ENCODE measurements at regions not wholly inside any gene's neighbourhood (a gene's known extent, or its start where the extent isn't known, plus 50 kb on each side); places are given as distances from the start of the nearest gene placed in this dataset.

DNA sequence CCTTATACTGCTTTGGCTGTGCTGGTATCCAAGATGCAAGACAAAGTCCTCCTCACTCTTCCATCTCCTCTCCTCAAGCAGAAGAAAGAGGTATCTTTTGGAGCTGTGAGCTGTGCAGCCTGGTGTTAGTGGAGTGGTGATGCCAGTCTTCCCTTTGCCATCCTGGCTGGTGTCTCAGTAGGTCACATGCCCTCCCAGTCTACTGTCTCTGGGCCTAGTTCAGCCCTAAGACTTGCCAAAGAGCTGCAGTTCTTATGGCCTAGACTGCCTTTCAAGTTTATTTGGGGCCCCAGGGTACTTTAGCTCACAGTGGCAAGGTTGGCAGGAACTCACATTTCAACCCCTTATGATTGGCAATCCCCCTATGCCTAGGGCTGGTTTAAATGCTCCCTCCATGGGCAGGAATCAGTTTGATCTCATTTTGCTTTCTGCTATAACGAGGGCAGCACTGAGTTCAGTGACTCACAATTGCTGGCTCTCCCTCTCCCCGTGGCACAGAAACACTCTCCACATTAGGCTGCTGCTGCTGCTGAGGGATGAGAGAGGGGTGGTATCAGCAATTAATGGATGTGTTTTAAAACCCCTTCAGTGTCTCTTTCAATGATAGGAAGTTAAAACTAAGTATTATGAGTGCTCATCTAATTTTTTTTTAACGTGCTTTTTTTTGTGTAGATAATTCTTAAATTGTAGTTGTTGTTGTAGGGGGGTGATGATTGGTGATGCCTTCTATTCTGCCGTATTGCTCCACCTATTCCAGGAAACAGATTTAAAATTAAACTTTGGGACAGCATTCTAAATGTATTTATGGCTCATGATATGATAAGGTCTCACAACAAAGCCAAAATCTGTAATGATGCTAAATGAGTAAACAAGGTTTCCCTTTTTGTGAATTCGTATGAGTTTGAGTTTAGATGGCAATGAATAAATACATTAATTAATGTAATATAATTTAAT is 1295.0 kb downstream of the JRKL start:
- TF ChIP-seq, protein P1, sequence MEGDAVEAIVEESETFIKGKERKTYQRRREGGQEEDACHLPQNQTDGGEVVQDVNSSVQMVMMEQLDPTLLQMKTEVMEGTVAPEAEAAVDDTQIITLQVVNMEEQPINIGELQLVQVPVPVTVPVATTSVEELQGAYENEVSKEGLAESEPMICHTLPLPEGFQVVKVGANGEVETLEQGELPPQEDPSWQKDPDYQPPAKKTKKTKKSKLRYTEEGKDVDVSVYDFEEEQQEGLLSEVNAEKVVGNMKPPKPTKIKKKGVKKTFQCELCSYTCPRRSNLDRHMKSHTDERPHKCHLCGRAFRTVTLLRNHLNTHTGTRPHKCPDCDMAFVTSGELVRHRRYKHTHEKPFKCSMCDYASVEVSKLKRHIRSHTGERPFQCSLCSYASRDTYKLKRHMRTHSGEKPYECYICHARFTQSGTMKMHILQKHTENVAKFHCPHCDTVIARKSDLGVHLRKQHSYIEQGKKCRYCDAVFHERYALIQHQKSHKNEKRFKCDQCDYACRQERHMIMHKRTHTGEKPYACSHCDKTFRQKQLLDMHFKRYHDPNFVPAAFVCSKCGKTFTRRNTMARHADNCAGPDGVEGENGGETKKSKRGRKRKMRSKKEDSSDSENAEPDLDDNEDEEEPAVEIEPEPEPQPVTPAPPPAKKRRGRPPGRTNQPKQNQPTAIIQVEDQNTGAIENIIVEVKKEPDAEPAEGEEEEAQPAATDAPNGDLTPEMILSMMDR (IDR thresholded peaks at IDR 0.05) = no peak
- TF ChIP-seq POLR2A (IDR thresholded peaks at IDR 0.05) = no peak

Measured in Peyer's patch (tissue), 4 donors.